ENCODE measurements at regions not wholly inside any gene's neighbourhood (a gene's known extent, or its start where the extent isn't known, plus 50 kb on each side); places are given as distances from the start of the nearest gene placed in this dataset.

GRCh38 chr5:162543437-162543836 lies 475.9 kb downstream of the GABRG2 start:
- Histone ChIP-seq H3K79me2 (replicated peaks; ENCODE audit: insufficient read depth) (no peaks in the 10 kb centered on the region), H4K20me1 (replicated peaks; ENCODE audit: insufficient read depth) (no peaks in the 10 kb centered on the region), H2AFZ (peak overlapping the region; percentile 49; the same call in 1 of the 2 replicates), H3K4me2 (no peak overlapping the region), H3K9me2 (ENCODE audit: insufficient read depth) (peaks cover 5% of the 10 kb centered on the region; the same call in 1 of the 2 replicates), H3K27me3 (ENCODE audit: insufficient read depth) (no peaks in the 10 kb centered on the region), H3K27ac (ENCODE audit: low read depth) (no peak overlapping the region), H3F3A (replicated peaks; ENCODE audit: low read depth) (no peaks in the 10 kb centered on the region), H3K4me1 (ENCODE audit: insufficient read depth) (no peaks in the 10 kb centered on the region), H3K36me3 (ENCODE audit: insufficient read depth) (no peaks in the 10 kb centered on the region), H3K4me3 (no peak overlapping the region)
- Mint-ChIP-seq H3K27ac (no peak overlapping the region; the same call in 1 of the 2 replicates), H3K4me3 (no peak overlapping the region), H3K9me3 (peaks cover 7% of the 10 kb centered on the region; the same call in 2 of the 3 replicates), H3K27me3 (ENCODE audit: insufficient read depth, low read depth, poor library complexity) (no peaks in the 10 kb centered on the region), H3K36me3 (ENCODE audit: low read depth) (no peaks in the 10 kb centered on the region; the same call in 2 of the 3 replicates), H3K4me1 (no peaks in the 10 kb centered on the region)
- no peak for ATAC-seq
- TF ChIP-seq EZH2phosphoT487 (IDR thresholded peaks at IDR 0.05; ENCODE audit: unreplicated experiment) (no peak), NANOG (IDR thresholded peaks at IDR 0.05; ENCODE audit: borderline replicate concordance) (no peak), ZNF462 (CRISPR knock-in tag; IDR thresholded peaks at IDR 0.05) (no peak), CTCF (conservative IDR thresholded peaks at IDR 0.05; ENCODE audit: low read depth in 2 of 2) (no peak), ZNF114 (CRISPR knock-in tag; IDR thresholded peaks at IDR 0.05) (no peak), CREB1 (CRISPR knock-in tag; IDR thresholded peaks at IDR 0.05; ENCODE audit: low read depth) (no peak), ZNF331 (CRISPR knock-in tag; IDR thresholded peaks at IDR 0.05; ENCODE audit: low read depth) (no peak), REST (IDR thresholded peaks at IDR 0.05; ENCODE audit: unreplicated experiment) (no peak), STAT1 (IDR thresholded peaks at IDR 0.05; ENCODE audit: unreplicated experiment) (no peak), ETS1 (IDR thresholded peaks at IDR 0.05) (no peak), JUNB (IDR thresholded peaks at IDR 0.05; ENCODE audit: unreplicated experiment) (no peak), EZH2 (IDR thresholded peaks at IDR 0.05; ENCODE audit: low read depth, unreplicated experiment) (no peak), POLR2AphosphoS5 (IDR thresholded peaks at IDR 0.05; ENCODE audit: low read depth) (no peak)
- DNase-seq (ENCODE audit: low spot score), result no peak

All from GM23338 (cell line).